PFSK-1 (cell line): ENCODE measurements at regions not wholly inside any gene's neighbourhood (a gene's known extent, or its start where the extent isn't known, plus 50 kb on each side); places are given as distances from the start of the nearest gene placed in this dataset.

Experiments
- POLR2AphosphoS5 ChIP-seq: IDR thresholded peaks from 2 replicates; pipeline ENCODE4 v1.6.1; 2012; ENCODE audit warnings: low read depth, mild to moderate bottlenecking, control low read depth, low read length, moderate library complexity
- SIN3A ChIP-seq: IDR thresholded peaks from 2 replicates; pipeline ENCODE4 v1.6.1; 2012; ENCODE audit warnings: mild to moderate bottlenecking, low read length, moderate library complexity, borderline replicate concordance; ENCODE audit not compliant: insufficient read depth
- TAF1 ChIP-seq: IDR thresholded peaks from 2 replicates; pipeline ENCODE4 v1.6.1; 2012; ENCODE audit warnings: low read length, control low read depth, borderline replicate concordance; ENCODE audit not compliant: insufficient read depth
- TF ChIP-seq, protein P1 (sequence below), 2 experiments: IDR thresholded peaks; 2 replicates each; pipeline versions ENCODE4 v1.6.1 to v1.8.0; 2011 to 2012; ENCODE audit warnings: low read depth in 2 of 2, low read length in 2 of 2, control low read depth in 1 of 2, inconsistent platforms in 1 of 2, mild to moderate bottlenecking in 1 of 2, moderate library complexity in 1 of 2; ENCODE audit not compliant: insufficient read depth in 1 of 2

DNA sequence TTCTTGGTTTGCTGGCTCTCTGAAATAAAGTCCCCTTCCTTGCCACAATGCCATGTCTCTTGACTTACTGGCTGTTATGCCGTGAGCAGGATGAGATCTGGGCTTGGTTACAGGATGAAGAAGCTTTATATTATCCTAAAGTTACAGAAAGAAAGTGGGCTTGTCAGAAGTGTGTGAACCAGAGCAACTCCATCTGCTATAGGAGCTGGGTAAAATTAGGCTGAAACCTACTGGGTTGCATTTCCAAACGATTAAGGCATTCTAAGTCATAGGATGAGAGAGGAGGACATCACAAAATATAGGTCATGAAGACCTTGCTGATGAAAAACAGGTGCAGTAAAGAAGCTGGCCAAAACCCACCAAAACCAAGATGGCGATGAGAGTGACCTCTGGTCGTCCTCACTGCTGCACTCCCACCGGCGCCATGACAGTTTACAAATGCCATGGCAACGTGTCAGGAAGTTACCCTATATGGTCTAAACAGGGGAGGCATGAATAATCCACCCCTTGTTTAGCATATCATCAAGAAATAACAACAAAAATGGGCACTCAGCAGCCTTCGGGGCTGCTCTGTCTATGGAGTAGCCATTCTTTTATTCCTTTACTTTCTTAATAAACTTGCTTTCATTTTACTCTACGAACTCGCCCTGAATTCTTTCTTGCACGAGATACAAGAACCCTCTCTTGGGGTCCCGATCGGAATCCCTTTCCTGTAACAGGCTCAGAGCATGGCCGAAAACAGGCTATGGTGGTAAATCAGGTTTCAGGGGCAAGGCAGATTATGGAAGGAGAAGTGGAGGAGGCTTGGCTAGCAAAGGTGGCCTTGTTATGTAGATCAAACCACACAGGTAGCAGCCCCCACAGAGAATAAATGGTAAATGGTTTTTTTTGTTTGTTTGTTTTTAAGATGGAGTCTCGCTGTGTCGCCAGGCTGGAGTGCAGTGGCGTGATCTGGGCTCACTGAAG, 81.3 kb upstream of the C16orf82 start:
- TF ChIP-seq TAF1 (no peak), POLR2AphosphoS5 (no peak), SIN3A (no peak)
- TF ChIP-seq, protein P1, sequence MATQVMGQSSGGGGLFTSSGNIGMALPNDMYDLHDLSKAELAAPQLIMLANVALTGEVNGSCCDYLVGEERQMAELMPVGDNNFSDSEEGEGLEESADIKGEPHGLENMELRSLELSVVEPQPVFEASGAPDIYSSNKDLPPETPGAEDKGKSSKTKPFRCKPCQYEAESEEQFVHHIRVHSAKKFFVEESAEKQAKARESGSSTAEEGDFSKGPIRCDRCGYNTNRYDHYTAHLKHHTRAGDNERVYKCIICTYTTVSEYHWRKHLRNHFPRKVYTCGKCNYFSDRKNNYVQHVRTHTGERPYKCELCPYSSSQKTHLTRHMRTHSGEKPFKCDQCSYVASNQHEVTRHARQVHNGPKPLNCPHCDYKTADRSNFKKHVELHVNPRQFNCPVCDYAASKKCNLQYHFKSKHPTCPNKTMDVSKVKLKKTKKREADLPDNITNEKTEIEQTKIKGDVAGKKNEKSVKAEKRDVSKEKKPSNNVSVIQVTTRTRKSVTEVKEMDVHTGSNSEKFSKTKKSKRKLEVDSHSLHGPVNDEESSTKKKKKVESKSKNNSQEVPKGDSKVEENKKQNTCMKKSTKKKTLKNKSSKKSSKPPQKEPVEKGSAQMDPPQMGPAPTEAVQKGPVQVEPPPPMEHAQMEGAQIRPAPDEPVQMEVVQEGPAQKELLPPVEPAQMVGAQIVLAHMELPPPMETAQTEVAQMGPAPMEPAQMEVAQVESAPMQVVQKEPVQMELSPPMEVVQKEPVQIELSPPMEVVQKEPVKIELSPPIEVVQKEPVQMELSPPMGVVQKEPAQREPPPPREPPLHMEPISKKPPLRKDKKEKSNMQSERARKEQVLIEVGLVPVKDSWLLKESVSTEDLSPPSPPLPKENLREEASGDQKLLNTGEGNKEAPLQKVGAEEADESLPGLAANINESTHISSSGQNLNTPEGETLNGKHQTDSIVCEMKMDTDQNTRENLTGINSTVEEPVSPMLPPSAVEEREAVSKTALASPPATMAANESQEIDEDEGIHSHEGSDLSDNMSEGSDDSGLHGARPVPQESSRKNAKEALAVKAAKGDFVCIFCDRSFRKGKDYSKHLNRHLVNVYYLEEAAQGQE (IDR thresholded peaks at IDR 0.05; ENCODE audit: insufficient read depth in 1 of 2, low read depth in 2 of 2, low read length in 2 of 2), result no peak
